ENCODE measurements at regions not wholly inside any gene's neighbourhood (a gene's known extent, or its start where the extent isn't known, plus 50 kb on each side); places are given as distances from the start of the nearest gene placed in this dataset.

- no peak for DNase-seq (ENCODE audit: low read depth in 1 of 2, low spot score in 1 of 2)
- Histone ChIP-seq H3K4me3 (replicated peaks; ENCODE audit: insufficient read depth, low read length) (no peak overlapping the region), H3K27me3 (ENCODE audit: insufficient read depth, poor library complexity, severe bottlenecking) (no peaks in the 10 kb centered on the region), H3K27ac (replicated peaks) (no peak overlapping the region)
- TF ChIP-seq SPI1 (IDR thresholded peaks at IDR 0.05; ENCODE audit: borderline replicate concordance, low read depth) (no peak), POLR2AphosphoS5 (IDR thresholded peaks at IDR 0.05; ENCODE audit: low read depth) (no peak), CTCF (IDR thresholded peaks at IDR 0.05; ENCODE audit: insufficient read depth, low read length) (no peak), GABPA (IDR thresholded peaks at IDR 0.05; ENCODE audit: low read depth) (no peak), REST (IDR thresholded peaks at IDR 0.05; ENCODE audit: insufficient replicate concordance, low read depth) (no peak)
Measured at GRCh38 chr22:48434156-48434867, 1393.4 kb downstream of the BRD1 start.

- Histone ChIP-seq H3K27me3 (ENCODE audit: insufficient read depth, poor library complexity, severe bottlenecking) (no peaks in the 10 kb centered on the region), H3K4me3 (replicated peaks; ENCODE audit: insufficient read depth, low read length) (no peak overlapping the region), H3K27ac (replicated peaks) (no peak overlapping the region)
- no peak for DNase-seq (ENCODE audit: low read depth in 1 of 2, low spot score in 1 of 2)
- no peak for TF ChIP-seq SPI1 (IDR thresholded peaks at IDR 0.05; ENCODE audit: borderline replicate concordance, low read depth)
- TF ChIP-seq GABPA (IDR thresholded peaks at IDR 0.05; ENCODE audit: low read depth): no peak
- TF ChIP-seq REST (IDR thresholded peaks at IDR 0.05; ENCODE audit: insufficient replicate concordance, low read depth): no peak
- no peak for TF ChIP-seq POLR2AphosphoS5 (IDR thresholded peaks at IDR 0.05; ENCODE audit: low read depth)
- TF ChIP-seq CTCF (IDR thresholded peaks at IDR 0.05; ENCODE audit: insufficient read depth, low read length): no peak
Measured at GRCh38 chr22:48433647-48434046, 1394.0 kb downstream of the BRD1 start.

- TF ChIP-seq POLR2AphosphoS5 (IDR thresholded peaks at IDR 0.05; ENCODE audit: low read depth) (no peak), REST (IDR thresholded peaks at IDR 0.05; ENCODE audit: insufficient replicate concordance, low read depth) (no peak), CTCF (IDR thresholded peaks at IDR 0.05; ENCODE audit: insufficient read depth, low read length) (no peak), GABPA (IDR thresholded peaks at IDR 0.05; ENCODE audit: low read depth) (no peak), SPI1 (IDR thresholded peaks at IDR 0.05; ENCODE audit: borderline replicate concordance, low read depth) (no peak)
- Histone ChIP-seq H3K27ac (replicated peaks) (no peak overlapping the region), H3K4me3 (replicated peaks; ENCODE audit: insufficient read depth, low read length) (no peak overlapping the region), H3K27me3 (ENCODE audit: insufficient read depth, poor library complexity, severe bottlenecking) (no peaks in the 10 kb centered on the region)
- no peak for DNase-seq (ENCODE audit: low read depth in 1 of 2, low spot score in 1 of 2)
Measured at GRCh38 chr22:48432781-48433518, 1394.7 kb downstream of the BRD1 start.

All from HL-60 (cell line).